Tibial artery (tissue), 4 donors: ENCODE measurements at regions not wholly inside any gene's neighbourhood (a gene's known extent, or its start where the extent isn't known, plus 50 kb on each side); places are given as distances from the start of the nearest gene placed in this dataset.

Experiments
- DNase-seq, 2 donors: peaks; one replicate each; pipeline ENCODE4 v3.0.0-alpha.2; 2019
- H3K27ac ChIP-seq, 2 donors: fragments of 200-600 bp; sonication (generic) in 1 of 2; 1 replicate in 1 of 2; 2 replicates in 1 of 2; pipeline ENCODE4 v1.5.1; 2018 to 2019; ENCODE audit warnings: mild to moderate bottlenecking in 1 of 2
- H3K27me3 ChIP-seq, 2 donors: fragments of 200-600 bp; sonication (generic) in 1 of 2; one replicate each; pipeline versions ENCODE4 v1.5.1 to v1.6.0; 2016 to 2019
- H3K36me3 ChIP-seq, 3 donors: fragments of 200-600 bp; sonication (generic) in 2 of 3; one replicate each; pipeline ENCODE4 v1.5.1; 2016 to 2019; ENCODE audit warnings: mild to moderate bottlenecking in 2 of 3
- H3K4me1 ChIP-seq, 4 donors: fragments of 200-600 bp; sonication (generic) in 2 of 4; 1 replicate in 3 of 4; 2 replicates in 1 of 4; pipeline ENCODE4 v1.5.1; 2016 to 2019
- H3K4me3 ChIP-seq, 2 donors: fragments of 200-600 bp; sonication (generic) in 1 of 2; 1 replicate in 1 of 2; 2 replicates in 1 of 2; pipeline ENCODE4 v1.5.1; 2018 to 2019; ENCODE audit warnings: mild to moderate bottlenecking in 2 of 2
- H3K9me3 ChIP-seq, 3 donors: fragments of 200-600 bp; sonication (generic) in 1 of 3; one replicate each; pipeline ENCODE4 v1.5.1; 2016 to 2019
- intact Hi-C: fragments of 100-400 bp; cut with DNase I; formaldehyde crosslinking; loops from one replicate; pipeline ENCODE4 v1.15.0; 2023; ENCODE audit warnings: low total_unique reads
- TF ChIP-seq, protein P1 (sequence below), 2 experiments: fragments of 200-600 bp in 1 of 2; fragments of 450-650 bp in 1 of 2; IDR thresholded peaks; one replicate each; pipeline ENCODE4 v1.5.1; 2017 to 2019; ENCODE audit warnings: antibody characterized with exemption in 2 of 2, mild to moderate bottlenecking in 1 of 2, moderate library complexity in 1 of 2

DNA sequence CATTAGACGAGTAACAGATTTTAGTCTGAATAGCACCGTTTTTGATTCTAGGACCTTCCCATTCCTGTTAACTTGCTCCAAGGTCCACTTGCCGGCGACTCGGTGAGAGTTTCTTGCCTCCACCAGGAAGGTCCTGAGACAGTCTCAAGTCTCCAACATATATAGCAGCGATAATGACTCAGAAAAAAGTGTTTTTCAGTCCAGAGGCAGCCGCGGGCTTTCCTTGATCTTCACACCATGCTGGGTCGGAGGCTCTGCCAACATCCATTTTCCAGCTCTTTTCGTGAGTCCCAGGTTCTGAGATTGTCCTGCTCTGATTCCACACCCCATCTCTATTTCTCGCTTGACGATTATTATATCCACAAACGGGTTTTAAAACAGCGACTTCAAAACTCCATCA lies 170.5 kb downstream of the GPX5 start:
- intact Hi-C loops = no loop called here
- H3K9me3 ChIP-seq = no peaks in the 10 kb centered on the region
- no peak for DNase-seq
- no peak overlapping the region for H3K4me3 ChIP-seq
- H3K36me3 ChIP-seq = no peaks in the 10 kb centered on the region
- no peak overlapping the region for H3K27ac ChIP-seq
- H3K27me3 ChIP-seq = peaks cover 0 to 62% of the 10 kb centered on the region in 2 donors
- no peaks in the 10 kb centered on the region for H3K4me1 ChIP-seq
- TF ChIP-seq, protein P1, sequence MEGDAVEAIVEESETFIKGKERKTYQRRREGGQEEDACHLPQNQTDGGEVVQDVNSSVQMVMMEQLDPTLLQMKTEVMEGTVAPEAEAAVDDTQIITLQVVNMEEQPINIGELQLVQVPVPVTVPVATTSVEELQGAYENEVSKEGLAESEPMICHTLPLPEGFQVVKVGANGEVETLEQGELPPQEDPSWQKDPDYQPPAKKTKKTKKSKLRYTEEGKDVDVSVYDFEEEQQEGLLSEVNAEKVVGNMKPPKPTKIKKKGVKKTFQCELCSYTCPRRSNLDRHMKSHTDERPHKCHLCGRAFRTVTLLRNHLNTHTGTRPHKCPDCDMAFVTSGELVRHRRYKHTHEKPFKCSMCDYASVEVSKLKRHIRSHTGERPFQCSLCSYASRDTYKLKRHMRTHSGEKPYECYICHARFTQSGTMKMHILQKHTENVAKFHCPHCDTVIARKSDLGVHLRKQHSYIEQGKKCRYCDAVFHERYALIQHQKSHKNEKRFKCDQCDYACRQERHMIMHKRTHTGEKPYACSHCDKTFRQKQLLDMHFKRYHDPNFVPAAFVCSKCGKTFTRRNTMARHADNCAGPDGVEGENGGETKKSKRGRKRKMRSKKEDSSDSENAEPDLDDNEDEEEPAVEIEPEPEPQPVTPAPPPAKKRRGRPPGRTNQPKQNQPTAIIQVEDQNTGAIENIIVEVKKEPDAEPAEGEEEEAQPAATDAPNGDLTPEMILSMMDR (IDR thresholded peaks at IDR 0.05) = no peak

GRCh38 chr6:28696682-28697081 lies 171.0 kb downstream of the GPX5 start:
- no peak for DNase-seq
- TF ChIP-seq, protein P1 (IDR thresholded peaks at IDR 0.05) = no peak
- Histone ChIP-seq H3K9me3 (no peaks in the 10 kb centered on the region), H3K4me1 (no peaks in the 10 kb centered on the region), H3K36me3 (no peaks in the 10 kb centered on the region), H3K4me3 (no peak overlapping the region), H3K27me3 (peaks cover 0 to 62% of the 10 kb centered on the region in 2 donors), H3K27ac (no peak overlapping the region)
- intact Hi-C loops = no loop called here

- TF ChIP-seq, protein P1 (IDR thresholded peaks at IDR 0.05) = no peak
- H3K9me3 ChIP-seq = peaks cover 0 to 20% (median 20%) of the 10 kb centered on the region in 3 donors
- DNase-seq = no peak
- H3K4me3 ChIP-seq = no peak overlapping the region
- intact Hi-C loops = no loop called here
- H3K27ac ChIP-seq = no peak overlapping the region
- H3K36me3 ChIP-seq = no peaks in the 10 kb centered on the region
- H3K4me1 ChIP-seq = peaks cover 0 to 8% (median 0%) of the 10 kb centered on the region in 4 donors
- peaks cover 0 to 14% of the 10 kb centered on the region in 2 donors for H3K27me3 ChIP-seq
Measured at GRCh38 chr6:28707387-28708282, 182.0 kb downstream of the GPX5 start.

- no peak overlapping the region for H3K27ac ChIP-seq
- intact Hi-C loops = no loop called here
- peaks cover 0 to 8% (median 0%) of the 10 kb centered on the region in 4 donors for H3K4me1 ChIP-seq
- H3K27me3 ChIP-seq = peaks cover 0 to 11% of the 10 kb centered on the region in 2 donors
- no peak overlapping the region for H3K4me3 ChIP-seq
- no peak for DNase-seq
- H3K36me3 ChIP-seq = no peaks in the 10 kb centered on the region
- peaks cover 0 to 20% (median 20%) of the 10 kb centered on the region in 3 donors for H3K9me3 ChIP-seq
- TF ChIP-seq, protein P1 (IDR thresholded peaks at IDR 0.05) = no peak
Measured at GRCh38 chr6:28709478-28710349, 184.0 kb downstream of the GPX5 start.

DNA sequence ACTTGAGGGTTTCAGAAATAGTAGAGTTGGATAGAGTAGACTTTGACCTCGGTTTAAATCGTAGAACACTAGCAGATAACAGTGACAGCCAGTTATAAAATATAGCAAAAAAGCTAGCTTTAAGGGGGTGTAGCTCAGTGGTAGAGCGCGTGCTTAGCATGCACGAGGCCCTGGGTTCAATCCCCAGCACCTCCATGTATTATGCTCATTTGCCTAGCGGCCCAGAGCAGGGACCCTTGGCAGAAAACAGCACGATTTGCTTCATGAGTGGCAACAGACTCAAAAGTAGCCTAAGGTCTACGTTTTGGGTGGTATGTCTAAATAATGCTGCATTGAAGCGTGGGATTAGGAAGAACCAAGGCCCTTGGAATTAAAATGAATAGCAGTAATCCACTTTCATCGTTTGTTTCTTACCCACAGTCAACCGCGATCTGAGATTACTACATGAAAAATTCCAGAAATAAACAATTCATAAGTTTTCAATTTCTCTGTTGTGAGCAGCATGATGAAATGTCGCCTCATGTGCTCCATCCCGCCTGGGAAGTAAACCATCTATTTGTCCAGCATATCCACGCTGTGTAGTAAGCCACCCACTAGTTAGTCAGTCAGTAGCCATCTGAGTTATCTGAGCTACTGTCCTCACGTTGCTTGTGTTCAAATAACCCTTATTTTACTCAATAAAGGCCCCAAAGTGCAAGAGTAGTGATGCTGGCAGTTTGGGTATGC lies 184.9 kb downstream of the GPX5 start:
- no peaks in the 10 kb centered on the region for H3K36me3 ChIP-seq
- no peak overlapping the region for H3K27ac ChIP-seq
- TF ChIP-seq, protein P1 (IDR thresholded peaks at IDR 0.05) = no peak
- H3K9me3 ChIP-seq = peaks cover 0 to 20% (median 20%) of the 10 kb centered on the region in 3 donors
- peaks cover 0 to 11% of the 10 kb centered on the region in 2 donors for H3K27me3 ChIP-seq
- DNase-seq = no peak
- intact Hi-C loops = no loop called here
- peaks cover 0 to 8% (median 0%) of the 10 kb centered on the region in 4 donors for H3K4me1 ChIP-seq
- H3K4me3 ChIP-seq = no peak overlapping the region
